GM12874 (cell line): ENCODE measurements at regions not wholly inside any gene's neighbourhood (a gene's known extent, or its start where the extent isn't known, plus 50 kb on each side); places are given as distances from the start of the nearest gene placed in this dataset.

Experiments used
- TF ChIP-seq, protein P1 (sequence below): IDR thresholded peaks from 2 replicates; pipeline ENCODE4 v1.5.1; 2011; ENCODE audit warnings: low read depth, mild to moderate bottlenecking, control low read depth, low read length, moderate library complexity; ENCODE audit not compliant: insufficient read depth

DNA sequence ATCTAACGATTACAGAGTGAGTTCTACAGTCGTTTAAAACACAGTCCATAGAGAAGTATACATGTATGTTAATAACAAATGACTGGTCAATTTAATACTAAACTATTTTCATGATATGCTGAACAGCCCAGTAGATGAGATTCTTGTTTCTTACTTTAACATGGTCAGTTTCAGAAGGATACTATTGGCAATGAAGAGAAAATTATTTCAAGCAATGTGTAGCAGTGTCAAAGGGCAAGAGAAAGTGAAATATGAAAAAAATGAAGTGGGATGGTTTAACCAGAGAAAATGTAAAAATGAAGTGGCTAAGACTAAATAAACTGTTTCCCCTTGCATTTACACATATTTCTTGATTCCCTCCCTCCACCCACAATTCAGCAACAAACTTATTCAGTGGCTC is 192.1 kb upstream of the TTC14 start:
- TF ChIP-seq, protein P1, sequence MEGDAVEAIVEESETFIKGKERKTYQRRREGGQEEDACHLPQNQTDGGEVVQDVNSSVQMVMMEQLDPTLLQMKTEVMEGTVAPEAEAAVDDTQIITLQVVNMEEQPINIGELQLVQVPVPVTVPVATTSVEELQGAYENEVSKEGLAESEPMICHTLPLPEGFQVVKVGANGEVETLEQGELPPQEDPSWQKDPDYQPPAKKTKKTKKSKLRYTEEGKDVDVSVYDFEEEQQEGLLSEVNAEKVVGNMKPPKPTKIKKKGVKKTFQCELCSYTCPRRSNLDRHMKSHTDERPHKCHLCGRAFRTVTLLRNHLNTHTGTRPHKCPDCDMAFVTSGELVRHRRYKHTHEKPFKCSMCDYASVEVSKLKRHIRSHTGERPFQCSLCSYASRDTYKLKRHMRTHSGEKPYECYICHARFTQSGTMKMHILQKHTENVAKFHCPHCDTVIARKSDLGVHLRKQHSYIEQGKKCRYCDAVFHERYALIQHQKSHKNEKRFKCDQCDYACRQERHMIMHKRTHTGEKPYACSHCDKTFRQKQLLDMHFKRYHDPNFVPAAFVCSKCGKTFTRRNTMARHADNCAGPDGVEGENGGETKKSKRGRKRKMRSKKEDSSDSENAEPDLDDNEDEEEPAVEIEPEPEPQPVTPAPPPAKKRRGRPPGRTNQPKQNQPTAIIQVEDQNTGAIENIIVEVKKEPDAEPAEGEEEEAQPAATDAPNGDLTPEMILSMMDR: no peak

DNA sequence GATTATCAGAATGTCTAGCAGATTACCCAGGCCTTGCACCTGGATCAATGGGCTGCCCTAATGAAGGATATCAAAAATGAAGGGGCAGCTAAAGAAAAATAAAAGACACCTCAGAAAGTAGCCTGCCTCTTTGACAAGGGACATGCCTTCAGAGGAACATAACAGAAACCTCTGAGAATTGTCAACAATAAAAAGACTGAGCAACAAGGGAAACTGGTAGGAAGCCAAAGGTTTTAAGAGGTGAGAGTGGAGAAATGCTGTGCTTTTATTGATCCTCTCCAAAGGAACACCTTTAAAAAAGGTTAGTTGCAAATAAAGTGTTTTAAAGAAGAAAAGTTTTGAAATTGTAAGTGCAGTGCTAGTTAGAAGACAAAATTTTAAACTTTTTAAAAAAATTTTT is 187.8 kb upstream of the TTC14 start:
- TF ChIP-seq, protein P1: no peak

DNA sequence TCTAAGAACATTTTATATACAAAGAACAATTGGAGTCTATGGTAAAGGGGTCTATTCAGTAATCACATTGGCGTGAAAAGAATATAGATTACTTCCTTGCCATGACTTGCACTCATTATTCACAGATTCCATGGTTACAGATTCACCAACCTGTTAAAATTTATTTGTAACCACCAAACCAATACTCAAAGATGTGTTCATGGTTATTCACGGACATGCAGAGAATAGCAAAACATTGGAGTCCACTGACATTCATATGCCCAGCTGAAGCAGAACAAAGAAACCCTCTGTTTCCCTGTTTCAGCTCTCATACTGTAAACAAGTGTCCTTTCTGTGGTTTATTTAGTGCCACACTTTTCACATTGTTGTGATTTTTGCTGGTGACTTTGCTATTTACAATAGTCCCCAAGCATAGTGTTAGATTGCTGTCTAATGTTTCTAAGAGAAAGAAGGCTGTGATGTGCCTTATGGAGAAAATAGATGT is 185.8 kb upstream of the TTC14 start:
- TF ChIP-seq, protein P1: no peak

GRCh38 chr3:180417241-180417640 is 184.7 kb upstream of the TTC14 start:
- TF ChIP-seq, protein P1: no peak

DNA sequence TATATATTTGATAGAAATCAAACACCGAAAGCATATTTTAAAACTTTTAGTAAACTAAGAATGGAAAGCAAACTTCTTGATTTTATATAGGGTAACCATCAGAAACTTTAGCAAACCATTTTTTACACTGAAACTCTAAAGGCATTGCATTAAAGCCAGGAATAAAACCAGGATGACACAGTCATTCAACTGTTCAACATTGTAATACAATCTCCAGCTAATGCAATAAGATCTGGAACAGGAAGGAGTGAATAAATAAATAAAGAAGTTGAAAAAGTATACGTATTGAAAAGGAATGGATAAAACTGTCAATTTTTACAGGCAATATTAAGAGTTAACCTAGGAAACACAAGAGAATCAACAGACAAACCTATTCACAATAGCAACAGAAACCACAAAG is 181.9 kb upstream of the TTC14 start:
- TF ChIP-seq, protein P1: no peak

DNA sequence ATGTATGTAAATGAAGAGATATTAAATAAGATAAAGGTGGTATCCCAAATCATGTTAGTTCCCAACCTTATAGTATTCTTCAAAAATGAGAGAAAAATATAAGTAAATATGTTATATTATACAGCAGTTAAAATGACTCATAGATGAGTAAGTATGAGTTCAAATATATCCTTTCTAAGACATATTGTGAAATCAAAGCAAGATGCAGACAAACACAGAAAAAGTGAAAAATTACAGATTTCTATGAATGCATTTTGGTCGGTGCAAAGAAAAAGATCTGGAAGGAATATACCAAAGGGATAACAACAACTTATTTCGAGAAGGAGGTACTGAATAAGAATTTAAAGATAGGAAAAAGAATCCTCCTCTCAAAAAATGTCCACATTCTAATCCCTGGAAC is 181.2 kb upstream of the TTC14 start:
- TF ChIP-seq, protein P1: no peak

DNA sequence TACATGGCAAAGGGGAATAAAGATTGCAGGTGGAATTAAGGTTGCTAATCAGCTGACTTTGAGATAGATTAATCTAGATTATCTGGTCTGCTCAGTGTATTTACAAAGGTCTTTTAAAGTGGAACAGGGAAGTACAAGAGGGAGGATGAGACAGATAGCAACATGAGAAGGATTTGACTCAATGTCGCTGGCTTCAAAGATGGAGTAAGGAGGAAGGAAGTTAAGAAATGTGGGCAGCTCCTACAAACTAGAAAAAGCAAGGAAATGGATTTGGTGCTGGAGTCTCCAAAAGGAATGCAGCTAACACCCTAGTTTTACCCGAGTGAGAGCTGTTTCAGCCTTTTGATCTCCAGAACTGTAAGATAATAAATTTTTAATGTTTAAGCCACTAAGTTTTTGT is 180.7 kb upstream of the TTC14 start:
- TF ChIP-seq, protein P1: no peak

DNA sequence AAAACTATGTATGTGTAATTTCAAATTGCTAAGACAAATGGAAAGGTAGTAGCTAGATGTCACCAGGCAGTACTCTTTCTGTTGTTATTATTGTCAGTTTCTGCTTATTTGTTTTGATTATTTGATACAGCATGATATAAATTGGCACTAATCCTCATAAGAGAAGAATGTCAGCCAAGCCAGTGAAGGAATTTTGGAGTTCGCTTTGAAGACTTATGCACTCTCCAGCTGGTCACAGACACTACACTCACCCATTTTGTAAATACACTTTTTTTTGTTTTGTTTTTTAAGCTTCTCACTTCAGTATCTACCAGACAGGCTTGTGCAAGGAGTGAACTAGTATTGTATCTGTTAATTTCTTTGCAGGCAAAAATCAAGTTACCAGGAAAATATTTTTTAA is 180.2 kb upstream of the TTC14 start:
- TF ChIP-seq, protein P1: no peak
